ENCODE measurements at regions not wholly inside any gene's neighbourhood (a gene's known extent, or its start where the extent isn't known, plus 50 kb on each side); places are given as distances from the start of the nearest gene placed in this dataset.

DNA sequence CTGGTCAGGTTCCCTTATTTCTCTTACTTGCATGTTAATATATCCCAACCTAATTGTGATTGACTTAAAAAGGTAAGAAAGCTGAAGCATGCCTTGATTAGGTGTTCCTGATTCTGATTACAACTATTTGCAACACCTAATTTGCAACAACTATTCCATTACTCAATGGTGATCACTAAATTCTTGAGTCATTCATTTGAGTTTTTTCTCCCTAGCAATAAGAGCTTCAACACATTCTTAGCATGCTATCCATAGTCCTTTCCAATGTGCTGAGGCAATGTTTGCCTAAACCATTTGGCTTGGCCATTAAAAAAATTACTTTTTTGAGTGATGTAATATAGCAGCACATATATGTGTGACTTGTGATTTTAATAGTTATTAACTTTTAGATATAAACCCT is 851.4 kb downstream of the TRAM1L1 start:
- TF ChIP-seq, protein P1, sequence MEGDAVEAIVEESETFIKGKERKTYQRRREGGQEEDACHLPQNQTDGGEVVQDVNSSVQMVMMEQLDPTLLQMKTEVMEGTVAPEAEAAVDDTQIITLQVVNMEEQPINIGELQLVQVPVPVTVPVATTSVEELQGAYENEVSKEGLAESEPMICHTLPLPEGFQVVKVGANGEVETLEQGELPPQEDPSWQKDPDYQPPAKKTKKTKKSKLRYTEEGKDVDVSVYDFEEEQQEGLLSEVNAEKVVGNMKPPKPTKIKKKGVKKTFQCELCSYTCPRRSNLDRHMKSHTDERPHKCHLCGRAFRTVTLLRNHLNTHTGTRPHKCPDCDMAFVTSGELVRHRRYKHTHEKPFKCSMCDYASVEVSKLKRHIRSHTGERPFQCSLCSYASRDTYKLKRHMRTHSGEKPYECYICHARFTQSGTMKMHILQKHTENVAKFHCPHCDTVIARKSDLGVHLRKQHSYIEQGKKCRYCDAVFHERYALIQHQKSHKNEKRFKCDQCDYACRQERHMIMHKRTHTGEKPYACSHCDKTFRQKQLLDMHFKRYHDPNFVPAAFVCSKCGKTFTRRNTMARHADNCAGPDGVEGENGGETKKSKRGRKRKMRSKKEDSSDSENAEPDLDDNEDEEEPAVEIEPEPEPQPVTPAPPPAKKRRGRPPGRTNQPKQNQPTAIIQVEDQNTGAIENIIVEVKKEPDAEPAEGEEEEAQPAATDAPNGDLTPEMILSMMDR (IDR thresholded peaks at IDR 0.05) = no peak
- no peak for TF ChIP-seq POLR2A (IDR thresholded peaks at IDR 0.05)
